Prostate gland (tissue), 2 donors: ENCODE measurements at regions not wholly inside any gene's neighbourhood (a gene's known extent, or its start where the extent isn't known, plus 50 kb on each side); places are given as distances from the start of the nearest gene placed in this dataset.
A peak's percentile ranks its signal among the peaks of the same experiment; 100 is the strongest.

Experiments used
- DNase-seq: peaks from one replicate; pipeline ENCODE4 v3.0.0-alpha.2; 2019; ENCODE audit warnings: low spot score
- H3K27ac ChIP-seq, 2 donors: fragments of 200-600 bp; sonication (generic); 2 replicates each; pipeline ENCODE4 v1.5.1; 2017 to 2019
- H3K27me3 ChIP-seq: fragments of 200-600 bp; sonication (generic); replicated peaks from 2 replicates; pipeline ENCODE4 v1.5.1; 2019; ENCODE audit not compliant: insufficient read depth
- H3K36me3 ChIP-seq, 2 donors: fragments of 200-600 bp; sonication (generic); 1 replicate in 1 of 2; 2 replicates in 1 of 2; pipeline versions ENCODE4 v1.5.1 to v1.8.1; 2017 to 2019
- H3K4me1 ChIP-seq: fragments of 200-600 bp; sonication (generic); replicated peaks from 2 replicates; pipeline ENCODE4 v1.5.1; 2019
- H3K4me3 ChIP-seq, 2 donors: fragments of 200-600 bp; sonication (generic); 2 replicates each; pipeline ENCODE4 v1.5.1; 2017 to 2019
- H3K9me3 ChIP-seq: fragments of 200-600 bp; sonication (generic); 2 replicates; pipeline ENCODE4 v1.5.1; 2017
- CTCF ChIP-seq, 4 experiments: fragments of 200-600 bp in 2 of 4; fragments of 450-650 bp in 2 of 4; sonication (generic) in 2 of 4; IDR thresholded peaks; 1 replicate in 3 of 4; 2 replicates in 1 of 4; pipeline ENCODE4 v1.5.1; 2016 to 2019; ENCODE audit warnings: antibody characterized with exemption in 4 of 4, mild to moderate bottlenecking in 2 of 4, moderate library complexity in 2 of 4
- POLR2A ChIP-seq: fragments of 450-650 bp; IDR thresholded peaks from one replicate; pipeline ENCODE4 v1.6.1; 2016; ENCODE audit warnings: antibody characterized with exemption, mild to moderate bottlenecking
- POLR2AphosphoS5 ChIP-seq: sonication (generic); formaldehyde crosslinking; IDR thresholded peaks from one replicate; pipeline ENCODE4 v1.6.1; 2017; ENCODE audit warnings: antibody characterized with exemption
- WGBS: methylation state at CpG from one replicate; pipeline ENCODE4 v1.1.5; 2018; 5-methylcytosine and 5-hydroxymethylcytosine counted together
- intact Hi-C: fragments of 100-400 bp; cut with DNase I; formaldehyde crosslinking; loops from one replicate; pipeline ENCODE4 v1.14.2; 2022

DNA sequence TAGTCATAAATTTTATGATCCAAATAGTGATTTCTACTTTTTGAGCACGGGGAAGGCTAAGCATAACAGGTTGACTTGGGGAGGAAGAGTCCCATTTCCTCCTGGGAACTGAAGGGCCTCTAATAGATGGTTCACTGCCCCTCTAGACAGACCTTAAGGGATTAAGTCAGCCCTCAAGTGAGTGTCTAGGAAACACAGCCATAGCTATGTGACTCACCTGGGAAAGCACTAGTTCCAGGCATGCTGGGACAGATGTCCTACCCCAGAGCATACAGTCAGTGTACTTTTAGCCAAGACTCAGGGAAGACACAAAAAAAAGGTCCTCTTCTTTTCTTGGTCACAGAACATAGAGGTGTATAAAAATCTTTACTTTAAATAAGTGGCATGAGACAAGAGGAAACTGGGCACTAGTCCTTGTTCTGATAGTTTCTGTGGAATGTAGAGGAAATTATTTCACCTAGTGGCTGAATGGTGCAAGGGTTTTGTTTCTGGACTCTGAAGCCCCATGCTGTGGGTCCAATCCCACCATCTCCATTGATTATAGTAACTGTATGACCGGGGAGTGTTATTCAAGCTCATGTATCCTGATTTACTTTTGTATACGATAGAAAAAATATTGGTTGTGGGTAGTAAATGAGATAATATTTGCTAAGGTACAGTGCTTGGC, 86.0 kb downstream of the NREP start:
- no peaks in the 10 kb centered on the region for H3K36me3 ChIP-seq
- no peak overlapping the region for H3K27ac ChIP-seq
- no peak overlapping the region for H3K4me3 ChIP-seq
- no peak for TF ChIP-seq POLR2AphosphoS5
- TF ChIP-seq POLR2A = no peak
- TF ChIP-seq CTCF (IDR thresholded peaks at IDR 0.05) = peak in 1 of 4 experiments; percentile 7
- no peaks in the 10 kb centered on the region for H3K9me3 ChIP-seq
- no peaks in the 10 kb centered on the region for H3K4me1 ChIP-seq
- DNase-seq = no peak
- WGBS = 32% methylated on average over 3 of the region's 3 CpGs
- no peaks in the 10 kb centered on the region for H3K27me3 ChIP-seq
- intact Hi-C loops = no loop called here

- WGBS = 60% methylated on average over 4 of the region's 4 CpGs
- TF ChIP-seq POLR2A (no peak), CTCF (IDR thresholded peaks at IDR 0.05) (no peak), POLR2AphosphoS5 (no peak)
- Histone ChIP-seq H3K4me1 (no peaks in the 10 kb centered on the region), H3K27me3 (no peaks in the 10 kb centered on the region), H3K9me3 (no peaks in the 10 kb centered on the region), H3K27ac (no peak overlapping the region), H3K4me3 (no peak overlapping the region), H3K36me3 (no peaks in the 10 kb centered on the region)
- DNase-seq = no peak
- intact Hi-C loops = no loop called here
Measured at GRCh38 chr5:111668477-111669414, 88.2 kb downstream of the NREP start.

- no peak for DNase-seq
- H3K4me1 ChIP-seq = no peaks in the 10 kb centered on the region
- TF ChIP-seq POLR2A (no peak), CTCF (IDR thresholded peaks at IDR 0.05) (no peak), POLR2AphosphoS5 (no peak)
- no peak overlapping the region for H3K4me3 ChIP-seq
- no peaks in the 10 kb centered on the region for H3K27me3 ChIP-seq
- no peaks in the 10 kb centered on the region for H3K9me3 ChIP-seq
- intact Hi-C loops = no loop called here
- no peaks in the 10 kb centered on the region for H3K36me3 ChIP-seq
- WGBS = 92% methylated on average over 2 of the region's 2 CpGs
- no peak overlapping the region for H3K27ac ChIP-seq
Measured at GRCh38 chr5:111667128-111667736, 89.8 kb downstream of the NREP start.

DNA sequence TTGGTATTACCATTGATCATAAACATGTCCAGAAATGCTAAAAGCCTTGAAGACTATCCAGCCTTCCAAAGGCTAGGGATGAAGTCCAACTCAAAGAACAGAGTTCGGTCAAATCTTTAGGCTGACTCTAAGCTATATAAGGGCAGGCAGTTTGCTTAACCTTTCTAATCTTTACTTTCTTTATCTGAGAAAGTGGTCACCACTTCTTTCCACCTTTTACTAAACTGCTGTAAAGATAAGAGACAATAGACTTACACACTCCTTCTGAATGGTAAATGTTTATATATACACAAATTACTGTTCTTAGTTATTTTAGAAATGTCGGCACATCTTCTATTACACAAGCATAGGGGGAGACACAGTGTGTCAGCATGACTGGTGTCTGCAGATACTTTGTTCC, 100.4 kb downstream of the NREP start:
- Histone ChIP-seq H3K9me3 (no peaks in the 10 kb centered on the region), H3K4me1 (no peaks in the 10 kb centered on the region), H3K27me3 (no peaks in the 10 kb centered on the region), H3K36me3 (no peaks in the 10 kb centered on the region), H3K4me3 (no peak overlapping the region), H3K27ac (no peak overlapping the region)
- TF ChIP-seq POLR2A = no peak
- no peak for TF ChIP-seq CTCF (IDR thresholded peaks at IDR 0.05)
- TF ChIP-seq POLR2AphosphoS5 = no peak
- 58% methylated on average over 2 of the region's 2 CpGs for WGBS
- intact Hi-C loops = no loop called here
- DNase-seq = no peak
